NCI-H1092 treated with DMSO at 0.1 percent for 48 hours (cell line): ENCODE measurements at regions not wholly inside any gene's neighbourhood (a gene's known extent, or its start where the extent isn't known, plus 50 kb on each side); places are given as distances from the start of the nearest gene placed in this dataset.
"Not testable (repeated sequence)": the region's sequence is repeated elsewhere in the genome, so short reads cannot be mapped to it uniquely, and the experiment has no call there.

Source experiments
- DNase-seq: peaks from one replicate; lab custom pipeline; 2025; lab: John Stamatoyannopoulos, UW

- DNase-seq = no peak
Observed at GRCh38 chr12:34190054-34190453, 167.8 kb downstream of the ALG10 start.

- DNase-seq = no peak
Observed at GRCh38 chr12:34198924-34199323, 176.6 kb downstream of the ALG10 start.

GRCh38 chr12:34203866-34204620 lies 181.7 kb downstream of the ALG10 start:
- DNase-seq = no peak

- DNase-seq = no peak
Observed at GRCh38 chr12:34204830-34205285, 182.6 kb downstream of the ALG10 start.

GRCh38 chr12:34205401-34205800 lies 183.1 kb downstream of the ALG10 start:
- no peak for DNase-seq

GRCh38 chr12:34206061-34206785 lies 183.9 kb downstream of the ALG10 start:
- DNase-seq = no peak

- no peak for DNase-seq
Observed at GRCh38 chr12:34207858-34208257, 185.6 kb downstream of the ALG10 start.

- no peak for DNase-seq
Observed at GRCh38 chr12:34208331-34209258, 186.3 kb downstream of the ALG10 start.

GRCh38 chr12:34209259-34209835 lies 187.1 kb downstream of the ALG10 start:
- no peak for DNase-seq

- DNase-seq = no peak
Observed at GRCh38 chr12:34210183-34210582, 187.9 kb downstream of the ALG10 start.

GRCh38 chr12:34210689-34211530 lies 188.6 kb downstream of the ALG10 start:
- DNase-seq = no peak

- no peak for DNase-seq
Observed at GRCh38 chr12:34212651-34213050, 190.4 kb downstream of the ALG10 start.

- DNase-seq = no peak
Observed at GRCh38 chr12:34214011-34214410, 191.7 kb downstream of the ALG10 start.

GRCh38 chr12:34215213-34215892 lies 193.1 kb downstream of the ALG10 start:
- no peak for DNase-seq

GRCh38 chr12:34215893-34216285 lies 193.6 kb downstream of the ALG10 start:
- no peak for DNase-seq

- DNase-seq = no peak
Observed at GRCh38 chr12:34217660-34218059, 195.4 kb downstream of the ALG10 start.

- DNase-seq = peak; percentile 74
Observed at GRCh38 chr12:34218193-34219045, 196.1 kb downstream of the ALG10 start.

- peak; percentile 65 for DNase-seq
Observed at GRCh38 chr12:34219046-34219770, 196.9 kb downstream of the ALG10 start.

GRCh38 chr12:34220079-34220478 lies 197.8 kb downstream of the ALG10 start:
- not testable (repeated sequence) for DNase-seq
